Stimulated activated naive CD8-positive, alpha-beta T cell treated with anti-CD3 and anti-CD28 coated beads, Interleukin-15, amount 100 ng/mL, for 72 hours (primary cell): ENCODE measurements at regions not wholly inside any gene's neighbourhood (a gene's known extent, or its start where the extent isn't known, plus 50 kb on each side); places are given as distances from the start of the nearest gene placed in this dataset.

Source experiments
- ATAC-seq: fragments of 150-1000 bp; cut with Tn5 transposase; 2 replicates; pipeline ENCODE4 v1.10.0; 2021; ENCODE audit warnings: mild to moderate bottlenecking, moderate library complexity
- DNase-seq, 2 donors: peaks; one replicate each; pipeline ENCODE4 v3.0.0; 2021 to 2022
- H3K27ac Mint-ChIP-seq, 2 donors: one replicate each; pipeline ENCODE4 v1.8.0; 2022; ENCODE audit warnings: mild to moderate bottlenecking in 2 of 2, mixed read lengths in 2 of 2, moderate library complexity in 2 of 2
- H3K27me3 Mint-ChIP-seq: one replicate; pipeline ENCODE4 v1.8.0; 2022; ENCODE audit warnings: mixed read lengths
- H3K4me1 Mint-ChIP-seq: one replicate; pipeline ENCODE4 v1.8.0; 2022; ENCODE audit warnings: mild to moderate bottlenecking, mixed read lengths
- H3K4me3 Mint-ChIP-seq, 2 donors: one replicate each; pipeline ENCODE4 v1.8.0; 2022; ENCODE audit warnings: mild to moderate bottlenecking in 2 of 2, mixed read lengths in 2 of 2, moderate library complexity in 1 of 2
- H3K9me3 Mint-ChIP-seq, 2 donors: one replicate each; pipeline ENCODE4 v1.8.0; 2022; ENCODE audit warnings: mixed read lengths in 2 of 2

DNA sequence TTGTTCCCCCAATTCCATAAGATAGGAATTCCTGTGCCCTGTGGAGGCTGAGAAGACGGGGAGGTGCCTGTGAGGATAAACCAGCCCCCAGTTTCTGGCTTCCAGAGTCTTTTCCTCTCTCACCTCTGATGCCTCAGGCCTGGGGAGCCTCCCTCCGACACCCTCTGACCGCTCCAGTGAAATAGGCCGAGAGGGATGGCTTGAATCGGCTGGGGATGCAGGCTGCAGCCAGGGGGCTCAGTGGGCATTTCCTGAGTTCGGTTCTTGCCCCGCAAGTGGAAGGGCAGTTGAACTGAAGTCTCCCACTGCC, 339.4 kb downstream of the SEC14L1 start:
- DNase-seq (no peak), ATAC-seq (no peak)
- no peaks in the 10 kb centered on the region for H3K27me3 Mint-ChIP-seq
- H3K27ac Mint-ChIP-seq = peak overlapping the region in 1 of 2 donors; percentile 86
- H3K9me3 Mint-ChIP-seq = no peaks in the 10 kb centered on the region
- peak overlapping the region in 1 of 2 donors; percentile 45 for H3K4me3 Mint-ChIP-seq
- H3K4me1 Mint-ChIP-seq = peaks cover 69% of the 10 kb centered on the region

GRCh38 chr17:77480509-77481215, 339.9 kb downstream of the SEC14L1 start:
- Mint-ChIP-seq H3K9me3 (no peaks in the 10 kb centered on the region), H3K4me1 (peaks cover 64% of the 10 kb centered on the region), H3K27ac (peak overlapping the region in 1 of 2 donors; percentile 90), H3K4me3 (no peak overlapping the region), H3K27me3 (no peaks in the 10 kb centered on the region)
- ATAC-seq (no peak), DNase-seq (no peak)

- peaks cover 60% of the 10 kb centered on the region for H3K4me1 Mint-ChIP-seq
- DNase-seq (no peak), ATAC-seq (no peak)
- no peaks in the 10 kb centered on the region for H3K27me3 Mint-ChIP-seq
- H3K27ac Mint-ChIP-seq = peak overlapping the region; percentile 62 to 96
- no peak overlapping the region for H3K4me3 Mint-ChIP-seq
- no peaks in the 10 kb centered on the region for H3K9me3 Mint-ChIP-seq
Measured at GRCh38 chr17:77481476-77482374, 341.0 kb downstream of the SEC14L1 start.

DNA sequence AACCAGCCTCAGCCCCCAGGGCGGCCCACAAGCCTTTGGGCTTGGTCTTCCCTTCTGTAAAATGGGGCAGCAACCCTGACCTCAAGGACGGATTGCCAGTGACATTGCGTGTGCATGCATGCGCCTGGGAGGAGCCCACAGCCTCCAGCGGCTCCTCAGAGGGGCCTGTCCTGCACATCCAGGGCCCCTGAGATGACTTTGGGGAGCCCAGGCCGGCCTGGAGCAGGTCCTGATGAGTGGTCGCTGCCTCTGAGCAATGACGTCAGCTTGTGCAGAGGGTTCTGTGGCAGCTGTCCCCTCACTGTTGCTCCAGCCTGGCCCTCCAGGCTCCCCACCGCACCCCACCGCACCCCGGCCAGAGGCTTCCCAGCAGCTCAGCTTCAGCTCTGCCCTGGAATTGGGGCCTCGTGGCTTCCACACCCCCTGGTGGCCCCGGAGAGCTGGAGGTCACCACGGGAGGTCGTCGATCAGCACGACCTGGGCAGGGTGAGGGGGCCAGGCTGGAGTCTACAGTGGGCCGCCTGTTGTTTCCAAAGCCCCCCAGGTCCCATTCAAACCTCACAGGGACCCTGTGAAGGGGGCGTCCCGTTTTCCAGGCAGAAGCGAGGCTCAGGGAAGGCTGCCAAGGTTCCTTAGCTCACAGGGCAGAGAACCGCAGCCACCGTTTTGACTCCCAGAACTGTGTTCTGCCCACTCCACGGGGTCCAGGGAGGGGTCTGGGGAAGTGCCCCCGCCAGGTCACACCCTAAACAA, 341.8 kb downstream of the SEC14L1 start:
- peaks cover 52% of the 10 kb centered on the region for H3K4me1 Mint-ChIP-seq
- DNase-seq (no peak), ATAC-seq (no peak)
- H3K27ac Mint-ChIP-seq = no peak overlapping the region
- no peak overlapping the region for H3K4me3 Mint-ChIP-seq
- H3K27me3 Mint-ChIP-seq = no peaks in the 10 kb centered on the region
- H3K9me3 Mint-ChIP-seq = no peaks in the 10 kb centered on the region

DNA sequence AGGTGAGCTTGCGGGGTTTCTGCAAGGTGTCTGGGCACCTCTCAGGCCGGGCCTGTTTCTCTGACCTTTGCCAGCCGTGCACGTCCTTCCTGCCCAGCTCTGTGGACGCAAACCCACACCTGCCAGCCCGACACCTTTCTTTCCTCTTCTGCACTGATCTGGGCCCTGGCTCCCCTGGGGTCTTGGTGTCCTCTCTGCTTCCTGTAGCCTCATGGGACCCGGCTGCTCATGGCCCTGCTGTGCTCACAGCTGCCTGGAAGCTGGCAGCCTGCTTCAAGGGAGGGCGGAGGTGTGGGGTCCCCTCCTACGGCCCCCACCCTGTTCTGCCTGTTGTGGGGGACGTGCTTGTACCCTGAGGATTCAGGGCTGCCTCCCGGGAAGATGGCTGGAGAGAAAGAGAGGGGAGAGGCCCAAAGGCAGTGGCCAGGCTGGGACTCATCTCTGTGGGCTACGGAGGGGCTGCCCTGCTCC, 342.4 kb downstream of the SEC14L1 start:
- Mint-ChIP-seq H3K4me3 (peak overlapping the region in 1 of 2 donors; percentile 15), H3K27me3 (no peaks in the 10 kb centered on the region), H3K4me1 (peaks cover 50% of the 10 kb centered on the region), H3K27ac (peak overlapping the region in 1 of 2 donors; percentile 95), H3K9me3 (no peaks in the 10 kb centered on the region)
- no peak for ATAC-seq
- no peak for DNase-seq

GRCh38 chr17:77484111-77484510, 343.3 kb downstream of the SEC14L1 start:
- Mint-ChIP-seq H3K27ac (no peak overlapping the region), H3K9me3 (no peaks in the 10 kb centered on the region), H3K4me3 (no peak overlapping the region), H3K27me3 (no peaks in the 10 kb centered on the region), H3K4me1 (peaks cover 48% of the 10 kb centered on the region)
- no peak for DNase-seq
- no peak for ATAC-seq

DNA sequence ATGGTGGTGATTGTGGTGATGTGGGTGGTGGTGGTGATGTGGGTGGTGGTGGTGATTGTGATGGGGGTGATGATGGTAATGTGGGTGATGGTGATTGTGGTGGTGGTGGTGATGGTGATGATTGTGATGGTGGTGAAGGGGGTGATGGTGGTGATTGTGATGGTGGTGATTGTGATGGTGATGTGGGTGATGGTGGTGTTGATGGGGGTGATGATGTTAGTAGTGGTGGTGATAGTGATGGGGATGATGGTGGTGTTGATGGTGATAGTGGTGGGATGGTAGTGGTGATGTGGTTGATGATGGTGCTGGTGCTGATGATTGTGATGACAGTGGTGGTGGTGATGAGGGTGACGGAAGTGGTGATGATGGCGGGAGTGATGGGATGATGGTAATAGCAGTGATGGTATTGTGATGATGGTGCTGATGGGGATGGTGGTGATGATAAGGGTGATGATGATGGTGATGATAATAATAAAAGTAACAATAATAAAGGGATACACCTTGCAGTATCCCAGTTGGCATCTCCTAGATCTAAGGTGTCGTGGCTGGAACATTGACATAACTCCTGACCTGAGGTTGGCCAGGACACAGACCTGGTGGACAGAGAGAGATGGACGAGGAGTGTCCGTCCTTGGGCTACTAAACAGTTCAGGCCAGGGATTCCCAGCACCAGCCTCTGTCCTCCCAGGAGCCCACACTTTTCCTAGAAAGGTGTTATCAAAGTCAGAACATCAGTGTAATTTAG, 344.5 kb downstream of the SEC14L1 start:
- no peak overlapping the region for H3K4me3 Mint-ChIP-seq
- ATAC-seq (peak; percentile 19), DNase-seq (no peak)
- H3K9me3 Mint-ChIP-seq = no peaks in the 10 kb centered on the region
- H3K4me1 Mint-ChIP-seq = peaks cover 46% of the 10 kb centered on the region
- H3K27ac Mint-ChIP-seq = no peak overlapping the region
- H3K27me3 Mint-ChIP-seq = no peaks in the 10 kb centered on the region

- Mint-ChIP-seq H3K4me3 (no peak overlapping the region), H3K27me3 (no peaks in the 10 kb centered on the region), H3K9me3 (no peaks in the 10 kb centered on the region), H3K27ac (no peak overlapping the region), H3K4me1 (peaks cover 44% of the 10 kb centered on the region)
- DNase-seq (no peak), ATAC-seq (no peak)
Measured at GRCh38 chr17:77487211-77487629, 346.5 kb downstream of the SEC14L1 start.

DNA sequence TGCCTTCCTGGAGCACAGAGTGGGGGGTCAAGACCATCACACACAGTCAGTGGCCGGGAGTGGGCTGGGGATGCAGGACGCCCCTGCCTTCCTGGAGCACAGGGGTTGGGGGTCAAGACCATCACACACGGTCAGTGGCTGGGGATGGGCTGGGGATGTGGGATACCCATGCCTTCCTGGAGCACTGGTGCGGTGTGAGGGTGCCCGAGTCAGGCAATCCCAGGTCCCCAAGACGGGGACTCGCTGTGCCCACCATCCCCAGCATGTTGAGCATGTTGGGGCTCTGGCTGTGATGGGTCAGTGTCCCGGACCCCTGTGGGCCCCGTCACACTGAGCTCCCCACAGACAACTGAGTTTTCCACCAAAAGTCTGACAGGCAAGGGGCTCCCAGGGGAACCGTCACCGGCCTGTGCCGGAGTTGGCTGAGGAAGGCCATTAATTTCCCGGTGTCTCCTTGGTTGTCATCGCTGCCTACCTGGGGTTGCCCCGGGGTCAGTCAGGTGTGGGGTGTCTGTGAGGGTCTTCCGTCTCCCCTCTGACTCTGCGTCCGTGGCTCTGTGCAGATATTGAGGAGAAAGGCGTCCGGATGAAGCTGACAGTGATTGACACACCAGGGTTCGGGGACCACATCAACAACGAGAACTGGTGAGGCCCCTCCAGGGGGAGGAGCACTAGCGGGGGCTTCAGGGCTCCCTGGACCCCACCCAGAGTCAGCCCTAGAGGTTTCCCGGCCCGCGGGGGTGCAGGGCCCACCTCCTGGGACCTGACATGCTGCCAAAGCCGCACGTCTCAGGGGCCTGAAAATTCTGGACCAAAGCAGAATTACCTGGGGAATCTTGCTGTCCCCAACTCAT, 347.1 kb downstream of the SEC14L1 start:
- H3K4me3 Mint-ChIP-seq = no peak overlapping the region
- ATAC-seq (no peak), DNase-seq (no peak)
- no peaks in the 10 kb centered on the region for H3K27me3 Mint-ChIP-seq
- no peaks in the 10 kb centered on the region for H3K9me3 Mint-ChIP-seq
- H3K27ac Mint-ChIP-seq = peak overlapping the region in 1 of 2 donors; percentile 59
- peaks cover 46% of the 10 kb centered on the region for H3K4me1 Mint-ChIP-seq

- ATAC-seq (no peak), DNase-seq (no peak)
- no peak overlapping the region for H3K4me3 Mint-ChIP-seq
- H3K9me3 Mint-ChIP-seq = no peaks in the 10 kb centered on the region
- no peaks in the 10 kb centered on the region for H3K27me3 Mint-ChIP-seq
- peak overlapping the region in 1 of 2 donors; percentile 82 for H3K27ac Mint-ChIP-seq
- H3K4me1 Mint-ChIP-seq = peaks cover 54% of the 10 kb centered on the region
Measured at GRCh38 chr17:77488531-77489238, 347.9 kb downstream of the SEC14L1 start.

DNA sequence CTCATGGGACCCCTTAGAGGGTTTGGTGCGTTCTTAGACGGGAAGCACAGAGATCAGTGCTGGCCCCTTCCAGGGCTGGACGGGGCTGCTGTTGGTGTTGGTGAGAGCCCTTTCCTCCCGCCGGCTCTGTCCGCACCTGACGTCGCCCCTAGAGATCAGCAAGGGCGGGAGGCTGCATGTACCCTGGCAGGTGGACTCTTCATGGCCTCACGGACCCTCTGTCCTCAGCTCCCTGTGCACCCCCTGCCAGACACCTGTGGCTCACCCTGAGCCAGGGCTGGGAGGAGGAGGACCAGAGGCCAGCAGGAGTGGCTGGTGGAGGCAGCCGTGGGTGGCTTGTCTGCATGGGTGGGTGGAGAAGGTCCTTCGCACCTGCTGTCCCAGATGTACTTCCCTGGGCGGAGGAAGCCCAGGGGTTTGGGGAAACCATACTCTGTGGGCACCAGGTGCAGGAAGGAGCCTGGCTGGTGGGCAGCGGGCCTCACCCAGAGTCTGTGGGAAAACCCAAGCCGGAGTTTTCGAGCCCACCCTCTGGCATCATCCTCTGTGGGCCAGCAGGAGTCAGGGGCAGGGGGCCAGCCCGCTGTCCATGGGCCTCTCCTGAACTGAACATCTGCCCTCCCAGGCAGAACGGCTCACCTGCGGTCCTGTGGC, 348.6 kb downstream of the SEC14L1 start:
- H3K27me3 Mint-ChIP-seq = no peaks in the 10 kb centered on the region

DNA sequence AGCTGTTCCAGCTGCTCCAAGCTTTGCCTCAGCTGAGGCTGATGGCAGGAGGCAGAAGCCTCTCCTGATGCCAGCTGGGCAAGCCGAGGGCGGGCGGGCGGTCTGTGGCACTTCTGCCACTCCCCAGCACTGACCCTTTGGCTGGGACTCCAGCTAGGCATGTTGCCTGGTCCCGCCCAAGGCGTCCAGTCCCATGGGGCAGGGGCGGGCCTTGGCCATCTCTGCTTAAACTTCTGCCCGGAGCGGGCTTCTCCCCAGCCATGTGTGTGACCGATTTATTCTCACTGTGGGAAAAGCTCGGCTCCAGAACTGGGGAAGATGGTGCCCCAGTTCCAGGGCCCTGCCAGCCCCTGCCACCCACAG, 349.1 kb downstream of the SEC14L1 start:
- DNase-seq = no peak
- Mint-ChIP-seq H3K27ac (no peak overlapping the region), H3K9me3 (no peaks in the 10 kb centered on the region), H3K4me1 (peaks cover 65% of the 10 kb centered on the region), H3K27me3 (no peaks in the 10 kb centered on the region), H3K4me3 (no peak overlapping the region)
- no peak for ATAC-seq

More for the DNA sequence above, 348.6 kb downstream of the SEC14L1 start:
- H3K27ac Mint-ChIP-seq = peak overlapping the region; percentile 40 to 42
- H3K9me3 Mint-ChIP-seq = no peaks in the 10 kb centered on the region
- H3K4me3 Mint-ChIP-seq = no peak overlapping the region
- ATAC-seq = no peak
- DNase-seq = no peak
- peaks cover 60% of the 10 kb centered on the region for H3K4me1 Mint-ChIP-seq

- no peaks in the 10 kb centered on the region for H3K27me3 Mint-ChIP-seq
- H3K4me3 Mint-ChIP-seq = no peak overlapping the region
- ATAC-seq (no peak), DNase-seq (no peak)
- no peaks in the 10 kb centered on the region for H3K9me3 Mint-ChIP-seq
- peak overlapping the region in 1 of 2 donors; percentile 72 for H3K27ac Mint-ChIP-seq
- H3K4me1 Mint-ChIP-seq = peaks cover 71% of the 10 kb centered on the region
Measured at GRCh38 chr17:77490361-77491183, 349.8 kb downstream of the SEC14L1 start.
